Activated effector memory CD4-positive, alpha-beta T cell treated with anti-CD3 and anti-CD28 coated beads, Interleukin-2, amount 50 U/mL, for 16 hours (primary cell): ENCODE measurements at regions not wholly inside any gene's neighbourhood (a gene's known extent, or its start where the extent isn't known, plus 50 kb on each side); places are given as distances from the start of the nearest gene placed in this dataset.
"Not testable (repeated sequence)": the region's sequence is repeated elsewhere in the genome, so short reads cannot be mapped to it uniquely, and the experiment has no call there.

ENCODE experiments used
- DNase-seq: peaks from one replicate; pipeline ENCODE4 v3.0.0-alpha.2; 2020

- DNase-seq, result no peak
Measured at GRCh38 chr3:105094588-105094987, 272.1 kb upstream of the ALCAM start.

- no peak for DNase-seq
Measured at GRCh38 chr3:105096071-105096470, 270.6 kb upstream of the ALCAM start.

- DNase-seq, result no peak
Measured at GRCh38 chr3:105101603-105102002, 265.1 kb upstream of the ALCAM start.

- no peak for DNase-seq
Measured at GRCh38 chr3:105103139-105103538, 263.6 kb upstream of the ALCAM start.

- DNase-seq, result no peak
Measured at GRCh38 chr3:105108823-105109222, 257.9 kb upstream of the ALCAM start.

- no peak for DNase-seq
Measured at GRCh38 chr3:105118905-105119304, 247.8 kb upstream of the ALCAM start.

- DNase-seq, result no peak
Measured at GRCh38 chr3:105119801-105120340, 246.8 kb upstream of the ALCAM start.

- DNase-seq, result no peak
Measured at GRCh38 chr3:105130911-105131310, 235.8 kb upstream of the ALCAM start.

GRCh38 chr3:105137911-105138310 lies 228.8 kb upstream of the ALCAM start:
- DNase-seq, result no peak

- DNase-seq, result no peak
Measured at GRCh38 chr3:105139881-105140560, 226.7 kb upstream of the ALCAM start.

GRCh38 chr3:105140899-105141367 lies 225.8 kb upstream of the ALCAM start:
- no peak for DNase-seq

- no peak for DNase-seq
Measured at GRCh38 chr3:105144837-105145236, 221.9 kb upstream of the ALCAM start.

GRCh38 chr3:105145511-105145910 lies 221.2 kb upstream of the ALCAM start:
- DNase-seq, result no peak

GRCh38 chr3:105149197-105149596 lies 217.5 kb upstream of the ALCAM start:
- DNase-seq, result not testable (repeated sequence)

- no peak for DNase-seq
Measured at GRCh38 chr3:105152987-105153386, 213.7 kb upstream of the ALCAM start.

- DNase-seq, result no peak
Measured at GRCh38 chr3:105154692-105155091, 212.0 kb upstream of the ALCAM start.

GRCh38 chr3:105157067-105157765 lies 209.5 kb upstream of the ALCAM start:
- no peak for DNase-seq

- no peak for DNase-seq
Measured at GRCh38 chr3:105157766-105158085, 209.0 kb upstream of the ALCAM start.

GRCh38 chr3:105158286-105158685 lies 208.4 kb upstream of the ALCAM start:
- no peak for DNase-seq

- no peak for DNase-seq
Measured at GRCh38 chr3:105162448-105162847, 204.3 kb upstream of the ALCAM start.

GRCh38 chr3:105166893-105167292 lies 199.8 kb upstream of the ALCAM start:
- DNase-seq, result no peak

GRCh38 chr3:105170423-105170822 lies 196.3 kb upstream of the ALCAM start:
- DNase-seq, result no peak

GRCh38 chr3:105174017-105174615 lies 192.6 kb upstream of the ALCAM start:
- DNase-seq, result no peak

GRCh38 chr3:105177576-105177975 lies 189.1 kb upstream of the ALCAM start:
- DNase-seq, result no peak
